ENCODE measurements at regions not wholly inside any gene's neighbourhood (a gene's known extent, or its start where the extent isn't known, plus 50 kb on each side); places are given as distances from the start of the nearest gene placed in this dataset.

DNA sequence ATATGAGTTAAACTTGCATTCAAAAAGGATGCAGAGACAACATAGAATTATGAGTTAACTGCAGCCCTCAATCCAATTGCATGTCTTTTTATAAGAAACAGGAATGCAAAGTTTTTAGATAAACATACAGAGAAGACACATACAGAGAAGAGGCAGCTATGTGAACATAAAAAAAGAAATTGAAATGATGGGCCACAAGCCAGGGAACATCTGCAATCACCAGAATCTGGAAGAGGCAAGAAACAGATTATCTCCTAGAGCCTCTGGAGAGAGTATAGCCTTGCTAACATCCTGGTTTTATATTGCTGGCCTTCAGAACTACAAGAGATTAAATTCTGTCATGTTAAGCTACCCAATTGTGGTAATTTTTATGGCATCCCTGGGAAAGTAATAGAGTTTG lies 257.2 kb upstream of the EYS start:
- TF ChIP-seq POLR2A (IDR thresholded peaks at IDR 0.05; ENCODE audit: low read depth, low read length) (no peak), SPI1 (IDR thresholded peaks at IDR 0.05; ENCODE audit: low read depth, low read length) (no peak), POLR2AphosphoS5 (IDR thresholded peaks at IDR 0.05; ENCODE audit: low read depth, low read length) (no peak), TAF1 (IDR thresholded peaks at IDR 0.05; ENCODE audit: low read depth, low read length) (no peak), PAX5 (IDR thresholded peaks at IDR 0.05; ENCODE audit: insufficient read depth, low read length, severe bottlenecking) (no peak)

Measured in GM12891 (cell line).